B cell (primary cell): ENCODE measurements at regions not wholly inside any gene's neighbourhood (a gene's known extent, or its start where the extent isn't known, plus 50 kb on each side); places are given as distances from the start of the nearest gene placed in this dataset.

ENCODE experiments used
- CTCF ChIP-seq: fragments of 200-600 bp; IDR thresholded peaks from one replicate; pipeline ENCODE4 v1.8.0; 2022; ENCODE audit warnings: antibody characterized with exemption, mild to moderate bottlenecking
- EZH2 ChIP-seq: IDR thresholded peaks from 2 replicates; pipeline ENCODE4 v1.6.1; 2012; ENCODE audit warnings: borderline replicate concordance, low read depth, mild to moderate bottlenecking, moderate library complexity, low read length; ENCODE audit not compliant: insufficient read depth, poor library complexity, severe bottlenecking

- TF ChIP-seq CTCF (no peak), EZH2 (no peak)
These were observed 470.6 kb downstream of the TOX3 start for GRCh38 chr16:52076332-52076731.
